ENCODE measurements at regions not wholly inside any gene's neighbourhood (a gene's known extent, or its start where the extent isn't known, plus 50 kb on each side); places are given as distances from the start of the nearest gene placed in this dataset.
A peak's percentile ranks its signal among the peaks of the same experiment; 100 is the strongest.
"Not testable (repeated sequence)": the region's sequence is repeated elsewhere in the genome, so short reads cannot be mapped to it uniquely, and the experiment has no call there.

DNA sequence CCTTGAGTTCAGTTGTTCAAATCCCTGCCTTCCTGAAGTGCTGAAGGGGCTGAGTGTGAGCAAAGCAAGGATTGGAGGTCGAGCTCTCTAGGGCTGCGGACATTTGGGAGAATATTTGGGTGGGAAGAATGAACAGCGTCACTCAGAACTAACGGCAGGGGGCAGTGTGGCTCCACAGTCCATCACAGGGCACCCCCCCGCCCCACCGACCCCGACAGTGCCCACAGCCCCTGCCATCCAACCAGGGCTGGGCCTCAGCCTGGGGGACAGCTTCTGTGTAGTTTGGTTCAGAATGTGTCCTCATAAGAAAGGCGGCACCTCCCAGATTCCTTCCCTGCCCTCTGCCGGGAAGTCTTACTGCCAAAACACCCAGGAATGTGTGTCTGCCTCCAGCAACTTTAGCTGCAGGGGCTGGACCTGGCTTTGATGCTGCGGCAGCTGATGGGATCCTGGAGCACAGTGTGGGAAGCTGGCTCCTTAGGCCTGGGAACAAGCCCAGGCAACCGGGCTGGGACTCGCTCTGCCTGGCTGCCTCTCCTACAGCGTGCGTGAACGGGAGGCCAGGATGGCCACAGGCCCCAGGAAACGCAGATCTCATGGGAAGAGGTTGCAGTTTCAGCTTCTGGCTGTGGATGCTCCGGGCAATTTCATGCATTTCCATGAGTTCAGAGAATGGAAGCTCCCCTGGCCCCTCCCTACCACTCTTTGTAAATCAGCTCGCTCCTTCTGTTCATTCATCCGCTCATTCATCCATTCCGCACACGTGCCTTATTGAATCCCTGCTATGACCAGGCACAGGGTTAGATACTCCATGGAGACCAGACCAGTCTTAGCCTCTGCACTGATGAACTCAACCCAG lies 104.9 kb upstream of the TMPRSS2 start:
- intact Hi-C loops (cut with DNase I): loop anchor here (1.0 to 10.0 kb wide), 3 partner anchors 165 to 512 kb away; no protein-coding TSS in a partner anchor
- peak; percentile 93 for DNase-seq (ENCODE audit: low spot score)
- TF ChIP-seq POLR2A (IDR thresholded peaks at IDR 0.05) (no peak), POLR2AphosphoS5 (IDR thresholded peaks at IDR 0.05) (peak; percentile 93)
- TF ChIP-seq, protein P1, sequence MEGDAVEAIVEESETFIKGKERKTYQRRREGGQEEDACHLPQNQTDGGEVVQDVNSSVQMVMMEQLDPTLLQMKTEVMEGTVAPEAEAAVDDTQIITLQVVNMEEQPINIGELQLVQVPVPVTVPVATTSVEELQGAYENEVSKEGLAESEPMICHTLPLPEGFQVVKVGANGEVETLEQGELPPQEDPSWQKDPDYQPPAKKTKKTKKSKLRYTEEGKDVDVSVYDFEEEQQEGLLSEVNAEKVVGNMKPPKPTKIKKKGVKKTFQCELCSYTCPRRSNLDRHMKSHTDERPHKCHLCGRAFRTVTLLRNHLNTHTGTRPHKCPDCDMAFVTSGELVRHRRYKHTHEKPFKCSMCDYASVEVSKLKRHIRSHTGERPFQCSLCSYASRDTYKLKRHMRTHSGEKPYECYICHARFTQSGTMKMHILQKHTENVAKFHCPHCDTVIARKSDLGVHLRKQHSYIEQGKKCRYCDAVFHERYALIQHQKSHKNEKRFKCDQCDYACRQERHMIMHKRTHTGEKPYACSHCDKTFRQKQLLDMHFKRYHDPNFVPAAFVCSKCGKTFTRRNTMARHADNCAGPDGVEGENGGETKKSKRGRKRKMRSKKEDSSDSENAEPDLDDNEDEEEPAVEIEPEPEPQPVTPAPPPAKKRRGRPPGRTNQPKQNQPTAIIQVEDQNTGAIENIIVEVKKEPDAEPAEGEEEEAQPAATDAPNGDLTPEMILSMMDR (IDR thresholded peaks at IDR 0.05): peak; percentile 84 to 91 (median 84)
- no peaks in the 10 kb centered on the region for H3K27me3 ChIP-seq (replicated peaks; ENCODE audit: insufficient read depth)
- 20% methylated on average over 21 of the region's 21 CpGs for WGBS
- peak overlapping the region; percentile 60 to 65 for H3K27ac ChIP-seq
- H3K9me3 ChIP-seq: no peaks in the 10 kb centered on the region
- peaks cover 7% of the 10 kb centered on the region for H3K4me1 ChIP-seq (replicated peaks)
- no peak overlapping the region for H3K4me3 ChIP-seq
- H3K36me3 ChIP-seq: no peaks in the 10 kb centered on the region

GRCh38 chr21:41611966-41612606 lies 104.1 kb upstream of the TMPRSS2 start:
- Histone ChIP-seq H3K27ac (peak overlapping the region; percentile 60 to 65), H3K9me3 (no peaks in the 10 kb centered on the region), H3K27me3 (replicated peaks; ENCODE audit: insufficient read depth) (no peaks in the 10 kb centered on the region), H3K36me3 (no peaks in the 10 kb centered on the region), H3K4me3 (no peak overlapping the region), H3K4me1 (replicated peaks) (peaks cover 7% of the 10 kb centered on the region)
- DNase-seq (ENCODE audit: low spot score): peak; percentile 72
- 45% methylated on average over 10 of the region's 10 CpGs for WGBS
- no peak for TF ChIP-seq POLR2A (IDR thresholded peaks at IDR 0.05)
- no peak for TF ChIP-seq POLR2AphosphoS5 (IDR thresholded peaks at IDR 0.05)
- TF ChIP-seq, protein P1 (IDR thresholded peaks at IDR 0.05): peak in 1 of 4 experiments; percentile 47
- intact Hi-C loops (cut with DNase I): loop anchor here (1.0 to 10.0 kb wide), 3 partner anchors 166 to 513 kb away; no protein-coding TSS in a partner anchor

DNA sequence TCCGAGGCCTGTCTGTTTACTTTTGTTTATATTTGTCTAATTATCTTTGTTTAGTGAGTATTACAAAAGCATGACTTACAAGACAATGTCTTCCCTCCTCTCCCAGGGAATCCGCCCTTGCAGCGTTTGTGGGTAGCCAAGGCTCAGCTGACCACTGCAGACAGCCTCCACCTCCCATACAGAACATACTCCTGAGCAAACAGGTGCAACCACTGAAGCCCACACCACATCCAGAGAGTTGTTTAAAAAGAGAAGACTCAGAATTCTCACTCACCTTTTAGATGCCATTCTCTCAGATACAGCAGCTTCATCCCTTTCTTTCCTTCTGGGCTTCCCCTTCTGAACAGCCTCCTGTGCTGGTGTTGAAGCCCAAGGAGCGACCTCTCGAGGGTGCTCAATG lies 103.5 kb upstream of the TMPRSS2 start:
- intact Hi-C loops (cut with DNase I): loop anchor here (10.0 kb wide), 2 partner anchors 327 to 513 kb away; no protein-coding TSS in a partner anchor
- peak overlapping the region in 1 of 2 donors; percentile 60 for H3K27ac ChIP-seq
- H3K4me3 ChIP-seq: no peak overlapping the region
- WGBS: 68% methylated on average over 5 of the region's 5 CpGs
- H3K9me3 ChIP-seq: no peaks in the 10 kb centered on the region
- TF ChIP-seq, protein P1 (IDR thresholded peaks at IDR 0.05): no peak
- TF ChIP-seq POLR2A (IDR thresholded peaks at IDR 0.05) (no peak), POLR2AphosphoS5 (IDR thresholded peaks at IDR 0.05) (no peak)
- no peaks in the 10 kb centered on the region for H3K36me3 ChIP-seq
- H3K4me1 ChIP-seq (replicated peaks): peaks cover 7% of the 10 kb centered on the region
- H3K27me3 ChIP-seq (replicated peaks; ENCODE audit: insufficient read depth): no peaks in the 10 kb centered on the region
- no peak for DNase-seq (ENCODE audit: low spot score)

GRCh38 chr21:41610840-41611115 lies 102.8 kb upstream of the TMPRSS2 start:
- H3K4me1 ChIP-seq (replicated peaks); DNase-seq (ENCODE audit: low spot score); H3K4me3 ChIP-seq; H3K27me3 ChIP-seq (replicated peaks; ENCODE audit: insufficient read depth); H3K36me3 ChIP-seq; H3K9me3 ChIP-seq: not testable (repeated sequence)
- H3K27ac ChIP-seq: peak overlapping the region in 1 of 2 donors; percentile 60
- intact Hi-C loops (cut with DNase I): loop anchor here (10.0 kb wide), 2 partner anchors 326 to 514 kb away; no protein-coding TSS in a partner anchor
- 96% methylated on average over 12 of the region's 12 CpGs for WGBS

DNA sequence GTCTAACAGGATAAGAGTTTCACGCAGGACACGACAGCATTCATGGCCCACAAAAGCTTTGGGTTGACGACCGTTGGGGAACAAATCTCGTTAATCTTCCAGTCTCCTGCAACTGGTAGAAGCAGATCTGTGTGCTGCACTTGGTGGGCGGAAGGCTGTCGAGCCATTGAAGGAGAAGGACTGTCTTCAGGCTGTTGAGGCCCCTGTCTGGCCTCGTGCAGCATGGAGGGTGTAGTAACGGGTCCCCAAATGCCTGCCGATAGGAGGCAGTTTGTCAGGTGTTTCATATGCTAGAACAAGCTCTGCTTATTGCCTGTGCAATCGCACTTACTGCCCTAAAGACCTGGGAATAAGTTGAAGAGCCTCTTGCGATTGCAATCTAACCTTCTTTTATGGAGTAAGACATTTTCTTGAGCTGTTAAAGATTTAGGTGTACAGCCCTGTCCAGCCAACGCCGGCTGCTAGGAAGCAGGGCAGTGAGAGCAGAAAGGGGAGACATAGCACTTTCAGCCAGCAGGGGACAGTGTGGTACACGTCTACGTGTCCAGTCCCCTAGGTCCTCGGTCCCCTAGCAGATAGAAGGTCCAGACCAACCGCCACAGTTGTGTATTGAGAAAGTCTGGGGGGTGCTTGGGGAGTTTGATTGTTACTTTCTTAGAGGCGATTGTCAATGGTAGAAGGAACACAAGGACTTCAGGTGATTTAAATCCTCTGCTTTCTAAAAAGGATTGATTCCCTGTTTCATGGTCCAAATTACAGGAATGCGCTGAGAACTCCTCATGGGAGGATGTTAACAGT lies 102.3 kb upstream of the TMPRSS2 start:
- DNase-seq (ENCODE audit: low spot score): no peak
- 68% methylated on average over 20 of the region's 20 CpGs for whole genome bisulfite sequencing
- TF ChIP-seq, protein P1 (IDR thresholded peaks at IDR 0.05): peak; percentile 36 to 86 (median 63)
- TF ChIP-seq POLR2AphosphoS5 (IDR thresholded peaks at IDR 0.05) (no peak), POLR2A (IDR thresholded peaks at IDR 0.05) (no peak)
- Histone ChIP-seq H3K36me3 (no peaks in the 10 kb centered on the region), H3K27ac (peak overlapping the region in 1 of 2 donors; percentile 60), H3K4me3 (no peak overlapping the region), H3K4me1 (replicated peaks) (peaks cover 12% of the 10 kb centered on the region), H3K9me3 (no peaks in the 10 kb centered on the region), H3K27me3 (replicated peaks; ENCODE audit: insufficient read depth) (no peaks in the 10 kb centered on the region)
- intact Hi-C loops (cut with DNase I): loop anchor here (10.0 kb wide), 2 partner anchors 325 to 515 kb away; no protein-coding TSS in a partner anchor
